CD14-positive monocyte (primary cell): ENCODE measurements at regions not wholly inside any gene's neighbourhood (a gene's known extent, or its start where the extent isn't known, plus 50 kb on each side); places are given as distances from the start of the nearest gene placed in this dataset.

ENCODE experiments used
- DNase-seq, 3 donors: peaks; one replicate each; pipeline ENCODE4 v3.0.0-alpha.2; 2011 to 2022
- H2AFZ ChIP-seq: 2 replicates; pipeline ENCODE4 v1.6.0; 2012; ENCODE audit warnings: mild to moderate bottlenecking, low read depth, low read length, inconsistent platforms; ENCODE audit not compliant: insufficient read depth, poor library complexity, severe bottlenecking
- H3K27ac ChIP-seq, 2 donors: 1 replicate in 1 of 2; 2 replicates in 1 of 2; pipeline ENCODE4 v1.5.1; 2012 to 2013; ENCODE audit warnings: low read length in 2 of 2, control low read depth in 1 of 2, inconsistent platforms in 1 of 2, low read depth in 1 of 2, mild to moderate bottlenecking in 1 of 2
- H3K27me3 ChIP-seq, 2 donors: one replicate each; pipeline versions ENCODE4 v1.6.0 to v1.6.1; 2011 to 2013; ENCODE audit warnings: low read length in 2 of 2; ENCODE audit not compliant: control insufficient read depth in 2 of 2, insufficient read depth in 2 of 2
- H3K36me3 ChIP-seq, 2 donors: replicated peaks in 1 of 2; 1 replicate in 1 of 2; 2 replicates in 1 of 2; pipeline versions ENCODE4 v1.5.1 to v1.6.1; 2012 to 2013; ENCODE audit warnings: low read length in 2 of 2, control low read depth in 1 of 2, inconsistent platforms in 1 of 2, mild to moderate bottlenecking in 1 of 2; ENCODE audit not compliant: insufficient read depth in 2 of 2, control insufficient read depth in 1 of 2
- H3K4me1 ChIP-seq, 2 donors: 1 replicate in 1 of 2; 2 replicates in 1 of 2; pipeline versions ENCODE4 v1.5.1 to v1.6.1; 2012 to 2013; ENCODE audit warnings: low read length in 2 of 2, control low read depth in 1 of 2, inconsistent platforms in 1 of 2, mild to moderate bottlenecking in 1 of 2, moderate library complexity in 1 of 2; ENCODE audit not compliant: insufficient read depth in 2 of 2, control insufficient read depth in 1 of 2
- H3K4me2 ChIP-seq: replicated peaks from 2 replicates; pipeline ENCODE3; 2012; ENCODE audit warnings: low read length, moderate library complexity, mild to moderate bottlenecking; ENCODE audit not compliant: poor library complexity, severe bottlenecking; ENCODE audit errors: extremely low read depth
- H3K4me3 ChIP-seq, 3 experiments: fragments of 200-600 bp in 1 of 3; sonication (generic) in 1 of 3; replicated peaks in 1 of 3; 1 replicate in 2 of 3; 2 replicates in 1 of 3; pipeline ENCODE4 v1.5.1; 2011 to 2013; ENCODE audit warnings: low read length in 3 of 3, mild to moderate bottlenecking in 3 of 3, control low read depth in 2 of 3, low read depth in 2 of 3, inconsistent platforms in 1 of 3, moderate library complexity in 1 of 3
- H3K79me2 ChIP-seq: 2 replicates; pipeline ENCODE4 v1.6.0; 2012; ENCODE audit warnings: mild to moderate bottlenecking, control low read depth, inconsistent platforms, low read length, moderate library complexity; ENCODE audit not compliant: insufficient read depth
- H3K9ac ChIP-seq: 2 replicates; pipeline ENCODE4 v1.6.0; 2017; ENCODE audit warnings: low read length, mild to moderate bottlenecking; ENCODE audit not compliant: insufficient read depth, poor library complexity, severe bottlenecking
- H3K9me3 ChIP-seq, 2 donors: replicated peaks in 1 of 2; 1 replicate in 1 of 2; 2 replicates in 1 of 2; pipeline versions ENCODE4 v1.5.1 to v1.6.1; 2012 to 2013; ENCODE audit warnings: low read length in 2 of 2, control low read depth in 1 of 2; ENCODE audit not compliant: control insufficient read depth in 1 of 2, insufficient read depth in 1 of 2
- H4K20me1 ChIP-seq: 2 replicates; pipeline ENCODE4 v1.6.0; 2012; ENCODE audit warnings: mild to moderate bottlenecking, low read length, control low read depth, moderate library complexity; ENCODE audit not compliant: insufficient read depth
- H3K27ac Mint-ChIP-seq, 7 donors: one replicate each; pipeline ENCODE4 v1.8.0; 2020; ENCODE audit warnings: mild to moderate bottlenecking in 7 of 7, mixed read lengths in 7 of 7, moderate library complexity in 6 of 7, inconsistent platforms in 2 of 7
- H3K27me3 Mint-ChIP-seq, 3 donors: one replicate each; pipeline ENCODE4 v1.8.0; 2021 to 2022; ENCODE audit warnings: low read depth in 3 of 3, mild to moderate bottlenecking in 3 of 3, mixed read lengths in 3 of 3, moderate library complexity in 3 of 3, inconsistent platforms in 1 of 3
- H3K36me3 Mint-ChIP-seq, 2 donors: one replicate each; pipeline ENCODE4 v1.8.0; 2020; ENCODE audit warnings: mixed read lengths in 2 of 2, inconsistent platforms in 1 of 2, mild to moderate bottlenecking in 1 of 2
- H3K4me1 Mint-ChIP-seq: one replicate; pipeline ENCODE4 v1.8.0; 2020; ENCODE audit warnings: mild to moderate bottlenecking, mixed read lengths
- H3K4me3 Mint-ChIP-seq, 2 donors: one replicate each; pipeline ENCODE4 v1.8.0; 2020; ENCODE audit warnings: mild to moderate bottlenecking in 2 of 2, mixed read lengths in 2 of 2, moderate library complexity in 1 of 2
- H3K9me3 Mint-ChIP-seq, 7 donors: one replicate each; pipeline ENCODE4 v1.8.0; 2020 to 2022; ENCODE audit warnings: mixed read lengths in 7 of 7, mild to moderate bottlenecking in 6 of 7, moderate library complexity in 6 of 7, inconsistent platforms in 2 of 7
- WGBS: methylation state at CpG from one replicate; pipeline ENCODE4 v1.1.5; 2013; ENCODE audit warnings: missing lambda C conversion rate; ENCODE audit not compliant: insufficient coverage; 5-methylcytosine and 5-hydroxymethylcytosine counted together
- intact Hi-C, 2 donors: fragments of 100-400 bp; cut with micrococcal nuclease; formaldehyde crosslinking; loops; one replicate each; pipeline versions ENCODE4 v1.15.0 to v1.15.1; 2023
- TF ChIP-seq, protein P1 (sequence below): fragments of 200-600 bp; IDR thresholded peaks from one replicate; pipeline ENCODE4 v1.8.0; 2022; ENCODE audit warnings: antibody characterized with exemption, mild to moderate bottlenecking

- H3K27me3 ChIP-seq: no peaks in the 10 kb centered on the region
- H3K4me1 ChIP-seq: no peaks in the 10 kb centered on the region
- no peaks in the 10 kb centered on the region for H4K20me1 ChIP-seq
- no peak overlapping the region for H3K4me2 ChIP-seq
- H3K4me1 Mint-ChIP-seq: no peaks in the 10 kb centered on the region
- H3K36me3 ChIP-seq: no peaks in the 10 kb centered on the region
- H3K9ac ChIP-seq: no peak overlapping the region
- no peak overlapping the region for H3K27ac Mint-ChIP-seq
- peaks cover 0 to 3% (median 0%) of the 10 kb centered on the region in 7 donors for H3K9me3 Mint-ChIP-seq
- intact Hi-C loops: no loop called here
- no peak overlapping the region for H3K4me3 ChIP-seq
- H3K27me3 Mint-ChIP-seq: peaks cover 0 to 2% (median 0%) of the 10 kb centered on the region in 3 donors
- no peaks in the 10 kb centered on the region for H3K79me2 ChIP-seq
- no peaks in the 10 kb centered on the region for H3K36me3 Mint-ChIP-seq
- H2AFZ ChIP-seq: no peak overlapping the region
- no peak for DNase-seq
- H3K27ac ChIP-seq: no peak overlapping the region
- TF ChIP-seq, protein P1, sequence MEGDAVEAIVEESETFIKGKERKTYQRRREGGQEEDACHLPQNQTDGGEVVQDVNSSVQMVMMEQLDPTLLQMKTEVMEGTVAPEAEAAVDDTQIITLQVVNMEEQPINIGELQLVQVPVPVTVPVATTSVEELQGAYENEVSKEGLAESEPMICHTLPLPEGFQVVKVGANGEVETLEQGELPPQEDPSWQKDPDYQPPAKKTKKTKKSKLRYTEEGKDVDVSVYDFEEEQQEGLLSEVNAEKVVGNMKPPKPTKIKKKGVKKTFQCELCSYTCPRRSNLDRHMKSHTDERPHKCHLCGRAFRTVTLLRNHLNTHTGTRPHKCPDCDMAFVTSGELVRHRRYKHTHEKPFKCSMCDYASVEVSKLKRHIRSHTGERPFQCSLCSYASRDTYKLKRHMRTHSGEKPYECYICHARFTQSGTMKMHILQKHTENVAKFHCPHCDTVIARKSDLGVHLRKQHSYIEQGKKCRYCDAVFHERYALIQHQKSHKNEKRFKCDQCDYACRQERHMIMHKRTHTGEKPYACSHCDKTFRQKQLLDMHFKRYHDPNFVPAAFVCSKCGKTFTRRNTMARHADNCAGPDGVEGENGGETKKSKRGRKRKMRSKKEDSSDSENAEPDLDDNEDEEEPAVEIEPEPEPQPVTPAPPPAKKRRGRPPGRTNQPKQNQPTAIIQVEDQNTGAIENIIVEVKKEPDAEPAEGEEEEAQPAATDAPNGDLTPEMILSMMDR: no peak
- no peak overlapping the region for H3K4me3 Mint-ChIP-seq
- WGBS: no CpG with 5 or more reads among the region's 6 CpGs
- H3K9me3 ChIP-seq: no peaks in the 10 kb centered on the region
Measured at GRCh38 chr2:150591496-150592285, 104.2 kb upstream of the RND3 start.

DNA sequence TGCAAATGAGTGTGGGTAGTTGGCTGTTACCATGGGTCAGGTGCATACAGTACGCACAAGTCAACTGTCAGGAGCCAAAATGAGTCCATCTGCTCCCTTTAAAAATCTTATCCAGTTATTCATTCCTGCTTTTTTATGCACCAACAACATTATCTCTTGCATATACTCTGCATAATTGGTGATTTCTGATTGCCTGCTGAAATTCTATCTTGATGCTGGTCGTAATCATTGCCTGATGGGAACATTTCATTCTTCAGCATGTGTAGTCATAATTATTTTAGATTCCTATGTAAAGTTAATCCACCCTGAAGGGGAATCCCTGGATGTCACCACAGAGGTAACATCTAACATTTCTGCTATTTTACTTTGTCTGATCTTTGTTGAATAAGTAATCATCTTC, 102.2 kb upstream of the RND3 start:
- no peak for DNase-seq
- H3K9me3 ChIP-seq: no peaks in the 10 kb centered on the region
- H3K4me3 ChIP-seq: no peak overlapping the region
- Mint-ChIP-seq H3K27ac (no peak overlapping the region), H3K9me3 (peaks cover 0 to 3% (median 0%) of the 10 kb centered on the region in 7 donors), H3K4me1 (no peaks in the 10 kb centered on the region), H3K27me3 (no peaks in the 10 kb centered on the region), H3K36me3 (no peaks in the 10 kb centered on the region), H3K4me3 (no peak overlapping the region)
- TF ChIP-seq, protein P1: no peak
- H3K4me1 ChIP-seq: no peaks in the 10 kb centered on the region
- no peaks in the 10 kb centered on the region for H3K36me3 ChIP-seq
- H3K79me2 ChIP-seq: no peaks in the 10 kb centered on the region
- WGBS: no CpG with 5 or more reads among the region's 2 CpGs
- H3K27me3 ChIP-seq: no peaks in the 10 kb centered on the region
- H4K20me1 ChIP-seq: no peaks in the 10 kb centered on the region
- intact Hi-C loops: no loop called here
- H2AFZ ChIP-seq: no peak overlapping the region
- no peak overlapping the region for H3K9ac ChIP-seq
- H3K27ac ChIP-seq: no peak overlapping the region
- no peak overlapping the region for H3K4me2 ChIP-seq
